ENCODE measurements at regions not wholly inside any gene's neighbourhood (a gene's known extent, or its start where the extent isn't known, plus 50 kb on each side); places are given as distances from the start of the nearest gene placed in this dataset.
A peak's percentile ranks its signal among the peaks of the same experiment; 100 is the strongest.
"Not testable (repeated sequence)": the region's sequence is repeated elsewhere in the genome, so short reads cannot be mapped to it uniquely, and the experiment has no call there.

DNA sequence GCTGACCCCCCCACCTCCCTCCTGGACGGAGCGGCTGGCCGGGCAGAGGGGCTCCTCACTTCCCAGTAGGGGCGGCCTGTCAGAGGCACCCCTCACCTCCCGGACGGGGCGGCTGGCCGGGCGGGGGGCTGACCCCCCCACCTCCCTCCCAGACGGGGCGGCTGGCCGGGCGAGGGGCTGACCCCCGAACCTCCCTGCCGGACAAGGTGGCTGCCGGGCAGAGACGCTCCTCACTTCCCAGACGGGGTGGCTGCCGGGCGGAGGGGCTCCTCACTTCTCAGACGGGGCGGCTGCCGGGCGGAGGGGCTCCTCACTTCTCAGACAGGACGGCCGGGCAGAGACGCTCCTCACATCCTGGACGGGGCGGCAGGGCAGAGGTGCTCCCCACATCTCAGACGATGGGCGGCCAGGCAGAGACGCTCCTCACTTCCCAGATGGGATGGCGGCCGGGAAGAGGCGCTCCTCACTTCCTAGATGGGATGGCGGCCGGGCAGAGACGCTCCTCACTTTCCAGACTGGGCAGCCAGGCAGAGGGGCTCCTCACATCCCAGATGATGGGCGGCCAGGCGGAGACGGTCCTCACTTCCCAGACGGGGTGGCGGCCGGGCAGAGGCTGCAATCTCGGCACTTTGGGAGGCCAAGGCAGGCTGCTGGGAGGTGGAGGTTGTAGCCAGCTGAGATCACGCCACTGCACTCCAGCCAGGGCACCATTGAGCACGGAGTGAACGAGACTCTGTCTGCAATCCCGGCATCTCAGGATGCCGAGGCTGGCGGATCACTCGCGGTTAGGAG is 66.2 kb upstream of the PAPPA2 start:
- not testable (repeated sequence) for DNase-seq (ENCODE audit: low read depth in 3 of 3)

DNA sequence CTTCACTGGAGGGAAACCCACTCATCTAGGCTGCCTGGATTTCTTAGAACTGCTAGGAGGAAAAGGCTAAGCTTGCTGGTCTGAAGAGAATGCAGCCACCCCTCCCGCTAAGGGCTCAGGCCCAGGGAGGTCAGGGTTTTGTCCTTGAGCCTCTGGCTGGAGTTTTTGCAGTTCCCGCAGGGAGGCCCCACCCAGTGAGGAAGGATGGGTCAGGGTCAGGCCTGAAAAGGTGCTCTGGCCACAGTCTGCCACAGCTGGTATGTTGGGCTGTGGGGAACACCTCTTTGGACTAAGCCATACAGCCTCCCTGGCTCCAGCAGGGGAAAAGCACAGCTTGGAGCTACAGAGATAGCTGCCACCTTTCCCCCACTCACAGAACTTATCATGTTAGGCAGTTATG is 71.4 kb upstream of the PAPPA2 start:
- DNase-seq (ENCODE audit: low read depth in 3 of 3): no peak

DNA sequence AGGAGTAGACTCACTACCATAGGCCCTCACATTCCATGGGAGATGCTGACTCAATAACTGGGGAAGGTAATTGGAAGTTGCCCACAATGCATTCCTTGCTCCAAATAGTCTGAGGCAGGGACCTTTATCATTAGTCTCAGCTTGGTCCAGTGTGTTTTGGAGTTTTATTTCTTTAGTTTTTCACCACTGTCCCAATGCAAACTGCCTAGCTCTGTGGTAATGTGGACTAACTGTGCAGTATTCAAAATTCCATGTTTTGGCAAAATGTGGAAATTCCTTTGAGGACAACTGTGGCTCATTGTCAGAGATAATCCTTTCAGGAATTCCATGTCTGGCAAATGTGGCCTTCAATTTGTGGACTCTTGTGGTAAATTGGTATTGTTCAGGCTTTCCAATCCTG is 78.1 kb upstream of the PAPPA2 start:
- no peak for DNase-seq (ENCODE audit: low read depth in 3 of 3)

DNA sequence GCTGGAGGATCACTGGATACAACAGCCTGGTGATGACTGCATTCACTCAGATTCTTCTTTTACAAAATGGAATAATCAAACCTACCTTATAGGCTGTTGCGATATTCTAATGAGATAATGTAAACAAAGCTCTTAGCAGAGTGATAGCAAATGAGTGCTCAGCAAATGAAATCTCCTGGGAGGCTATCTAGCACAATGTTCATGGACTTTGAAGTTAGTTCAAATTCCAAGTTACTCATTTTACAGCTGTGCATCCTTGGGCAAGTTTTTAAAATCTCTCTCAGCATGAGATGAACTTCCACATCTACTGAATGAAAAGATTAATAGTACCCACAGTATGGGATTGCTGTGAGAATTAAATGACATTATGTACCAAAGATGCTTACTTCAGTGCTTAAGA is 80.8 kb upstream of the PAPPA2 start:
- DNase-seq (ENCODE audit: low read depth in 3 of 3): no peak

DNA sequence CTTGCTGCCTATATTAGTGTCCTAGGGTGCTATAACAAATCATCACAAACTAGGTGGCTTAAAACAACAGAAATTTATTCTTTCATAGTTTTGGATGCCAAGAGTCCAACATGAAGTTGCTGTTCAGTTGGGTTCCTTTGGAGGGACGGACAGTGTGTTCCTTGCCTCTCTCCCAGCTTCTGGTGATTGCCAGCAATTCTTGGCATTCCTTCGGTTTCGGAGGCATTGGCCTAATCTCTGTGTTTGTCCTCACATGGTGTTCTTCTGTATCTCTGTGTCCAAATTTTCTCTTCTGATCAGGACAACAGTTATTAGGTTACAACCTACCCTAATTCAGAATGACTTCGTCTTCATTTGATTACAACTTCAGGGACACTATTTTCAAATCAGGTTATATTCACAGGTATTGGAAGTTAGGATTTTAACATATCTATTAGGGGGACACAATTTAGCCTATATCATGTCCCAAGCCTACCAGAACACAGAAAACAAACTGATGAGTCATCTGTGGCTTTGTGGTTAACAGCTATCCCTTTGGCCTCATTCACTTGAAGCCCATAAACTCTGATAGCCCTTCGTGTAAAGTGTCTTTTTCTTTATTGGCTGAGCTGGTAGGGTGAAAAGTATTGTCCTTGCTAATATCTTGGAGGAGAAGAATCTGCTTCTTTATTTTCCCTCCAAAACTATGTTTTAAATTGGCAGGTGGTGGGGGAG is 83.2 kb upstream of the PAPPA2 start:
- no peak for DNase-seq (ENCODE audit: low read depth in 3 of 3)

DNA sequence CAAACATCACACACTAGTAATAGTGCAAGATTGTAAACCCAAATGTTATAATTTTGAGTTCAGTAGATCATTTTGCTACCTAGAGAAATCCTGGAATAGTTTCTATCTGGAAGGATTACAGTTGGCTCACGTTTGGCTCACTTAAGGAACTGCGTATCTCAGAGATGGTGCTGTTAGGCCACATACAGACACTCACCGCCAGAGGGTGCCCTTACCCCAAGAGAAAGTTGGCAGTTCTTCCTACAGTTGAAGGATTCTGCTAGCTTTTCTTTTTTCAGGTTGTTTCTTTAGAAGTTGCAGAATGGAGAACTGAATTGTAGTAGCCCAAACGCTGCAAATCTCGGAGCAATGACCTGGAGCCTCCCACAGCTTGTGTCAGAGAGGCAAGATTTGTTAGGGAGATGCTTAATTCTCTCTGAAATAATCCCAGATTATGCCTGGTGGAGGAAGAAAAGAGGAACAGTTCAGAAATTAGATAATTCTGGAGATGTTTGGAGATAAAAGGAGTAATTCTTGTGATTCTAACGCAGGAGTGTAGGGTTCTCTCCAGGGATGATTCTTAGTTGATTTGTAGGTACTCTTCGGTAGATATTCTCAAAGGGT is 87.9 kb upstream of the PAPPA2 start:
- DNase-seq (ENCODE audit: low read depth in 3 of 3): peak; percentile 30 to 65 (median 31)

DNA sequence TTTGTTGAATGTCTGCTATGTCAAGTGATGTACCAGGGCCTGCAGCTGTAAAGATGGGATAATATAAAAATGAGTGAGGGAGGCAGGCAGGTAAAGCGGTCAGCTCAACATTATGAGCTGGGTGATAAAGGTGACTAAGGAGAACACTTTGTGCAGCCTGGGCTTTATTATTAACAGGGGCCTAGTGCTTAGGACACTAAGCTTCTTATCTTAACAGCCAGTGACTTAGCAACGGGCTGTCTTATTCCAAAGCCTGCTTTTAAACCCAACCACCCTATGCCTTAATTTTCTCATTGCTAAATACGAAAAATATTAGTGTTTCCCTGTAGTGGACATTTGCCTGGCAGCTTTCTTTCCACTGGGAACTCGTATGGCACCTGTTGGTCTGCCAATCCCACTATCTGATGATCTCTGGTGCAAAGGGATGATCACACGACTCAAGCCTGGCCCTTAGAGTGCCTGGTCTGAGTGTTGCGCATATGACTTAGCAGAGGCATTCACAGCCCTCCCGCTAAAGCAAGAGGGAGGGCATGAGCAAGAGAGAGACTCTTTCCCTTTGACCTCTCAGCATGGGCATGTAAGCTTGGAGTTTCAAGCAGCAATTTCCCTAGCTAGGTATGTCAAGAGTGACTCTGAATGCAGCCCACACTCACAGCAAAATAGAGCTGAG is 98.6 kb upstream of the PAPPA2 start:
- no peak for DNase-seq (ENCODE audit: low read depth in 3 of 3)

DNA sequence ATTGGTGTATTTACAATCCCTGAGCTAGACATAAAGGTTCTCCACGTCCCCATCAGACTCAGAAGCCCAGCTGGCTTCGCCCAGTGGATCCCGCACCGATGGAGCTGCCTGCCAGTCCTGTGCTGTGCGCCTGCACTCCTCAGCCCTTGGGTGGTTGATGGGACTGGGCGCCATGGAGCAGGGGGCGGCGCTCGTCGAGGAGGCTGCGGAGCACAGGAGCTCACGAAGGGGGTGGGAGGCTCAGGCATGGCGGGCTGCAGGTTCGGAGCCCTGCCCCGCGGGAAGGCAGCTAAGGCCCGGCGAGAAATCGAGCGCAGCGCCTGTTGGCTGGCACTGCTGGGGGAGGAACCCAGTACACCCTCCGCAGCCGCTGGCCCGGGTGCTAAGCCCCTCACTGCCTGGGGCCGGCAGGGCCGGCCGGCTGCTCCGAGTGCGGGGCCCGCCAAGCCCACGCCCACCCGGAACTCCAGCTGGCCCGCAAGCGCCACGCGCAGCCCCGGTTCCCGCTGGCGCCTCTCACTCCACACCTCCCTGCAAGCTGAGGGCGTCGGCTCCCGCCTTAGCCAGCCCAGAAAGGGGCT is 113.8 kb upstream of the PAPPA2 start:
- not testable (repeated sequence) for DNase-seq (ENCODE audit: low read depth in 3 of 3)

DNA sequence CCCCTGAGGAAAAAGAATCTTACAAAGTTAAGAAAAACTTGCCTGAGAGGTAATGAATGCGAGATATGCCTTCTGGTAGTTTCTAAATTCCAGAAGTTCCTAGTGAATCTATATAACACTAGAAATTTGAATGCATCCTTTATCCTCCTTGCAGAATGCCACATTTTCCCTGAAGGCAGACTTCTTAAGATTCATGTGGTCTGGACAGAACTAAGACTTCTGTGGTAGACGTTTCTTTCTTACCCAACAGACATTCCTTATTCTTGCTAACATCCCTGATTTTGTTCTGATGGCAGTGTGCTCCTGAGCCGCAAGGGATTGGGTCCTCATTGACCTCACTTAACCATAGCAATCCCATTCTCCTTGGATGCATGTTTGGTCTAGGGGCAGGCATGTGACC is 121.3 kb upstream of the PAPPA2 start:
- DNase-seq (ENCODE audit: low read depth in 3 of 3): no peak

DNA sequence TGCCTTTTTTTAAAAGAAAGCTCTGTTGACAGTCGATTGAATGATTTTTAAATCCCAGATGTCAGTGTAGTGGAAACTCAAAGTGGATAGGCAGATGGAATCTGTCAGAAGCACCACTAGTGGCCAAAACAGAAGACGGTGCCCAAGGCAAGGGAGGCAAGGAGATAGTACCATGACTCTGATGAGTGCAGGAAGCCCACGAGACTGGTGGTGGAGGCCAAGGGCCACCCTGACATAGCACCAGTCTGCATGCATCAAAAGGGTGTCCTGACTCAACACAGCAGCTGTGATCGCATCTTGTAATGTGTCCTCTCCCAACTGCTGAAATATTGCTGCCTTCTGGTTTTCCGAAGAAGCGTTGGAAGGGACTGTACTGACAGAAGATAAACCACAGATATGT is 124.1 kb upstream of the PAPPA2 start:
- no peak for DNase-seq (ENCODE audit: low read depth in 3 of 3)

DNA sequence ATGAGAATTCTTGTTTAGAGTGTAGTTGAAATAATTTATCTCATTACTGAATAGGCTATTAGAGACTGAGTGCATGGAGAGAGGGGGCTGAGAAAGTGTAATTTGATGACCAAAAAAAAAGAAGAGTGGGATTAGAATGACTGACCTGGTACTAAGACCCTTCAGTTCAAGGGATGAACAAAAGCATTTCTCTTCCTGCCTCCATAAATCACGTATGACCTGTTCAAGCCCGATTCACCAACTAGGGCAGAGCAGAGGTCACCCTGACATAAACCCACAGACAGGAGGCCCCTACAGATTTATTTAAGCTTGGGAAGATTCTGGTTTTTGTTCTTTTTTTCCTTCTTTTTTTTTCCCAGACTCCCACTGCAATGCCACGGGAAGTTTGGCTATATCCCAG is 123.7 kb upstream of the COP1 start:
- DNase-seq (ENCODE audit: low read depth in 3 of 3): no peak

DNA sequence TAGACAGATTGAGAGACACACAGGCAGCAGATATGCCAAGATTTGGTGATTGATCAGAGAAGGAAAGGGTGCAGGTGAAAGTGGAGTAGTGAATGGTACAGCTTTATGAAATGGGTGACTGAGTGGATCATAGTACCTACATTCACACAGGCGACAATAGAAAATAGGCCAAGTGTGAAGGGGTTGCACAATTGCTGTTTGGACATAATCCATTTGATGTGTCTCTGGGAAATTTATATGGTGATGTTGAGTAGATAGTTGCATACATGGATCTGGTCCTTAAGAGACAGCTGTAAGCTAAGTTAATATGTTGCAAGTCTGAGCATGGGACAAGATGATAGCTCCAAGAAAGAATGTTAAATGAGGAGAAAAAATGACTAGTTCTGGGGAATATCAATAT is 118.6 kb upstream of the COP1 start:
- no peak for DNase-seq (ENCODE audit: low read depth in 3 of 3)

DNA sequence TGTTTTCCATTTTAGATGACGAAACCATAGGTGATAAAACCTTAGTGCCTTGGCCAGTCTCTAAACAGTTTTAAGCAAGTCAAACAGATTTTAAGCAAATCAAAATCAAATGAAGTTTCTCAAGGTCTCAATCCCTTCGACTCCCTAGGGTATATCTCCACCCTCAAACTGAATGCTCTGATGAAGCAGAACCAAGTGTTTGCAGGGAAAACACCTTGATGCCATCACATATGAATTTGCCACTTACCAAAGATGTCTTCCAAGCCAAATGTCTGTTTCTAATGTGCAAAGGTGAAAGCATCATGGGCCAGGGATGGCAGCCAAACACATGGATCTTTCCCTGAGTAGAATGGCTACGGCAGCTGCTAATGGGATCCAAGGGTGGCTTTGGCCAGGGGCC is 116.4 kb upstream of the COP1 start:
- no peak for DNase-seq (ENCODE audit: low read depth in 3 of 3)

DNA sequence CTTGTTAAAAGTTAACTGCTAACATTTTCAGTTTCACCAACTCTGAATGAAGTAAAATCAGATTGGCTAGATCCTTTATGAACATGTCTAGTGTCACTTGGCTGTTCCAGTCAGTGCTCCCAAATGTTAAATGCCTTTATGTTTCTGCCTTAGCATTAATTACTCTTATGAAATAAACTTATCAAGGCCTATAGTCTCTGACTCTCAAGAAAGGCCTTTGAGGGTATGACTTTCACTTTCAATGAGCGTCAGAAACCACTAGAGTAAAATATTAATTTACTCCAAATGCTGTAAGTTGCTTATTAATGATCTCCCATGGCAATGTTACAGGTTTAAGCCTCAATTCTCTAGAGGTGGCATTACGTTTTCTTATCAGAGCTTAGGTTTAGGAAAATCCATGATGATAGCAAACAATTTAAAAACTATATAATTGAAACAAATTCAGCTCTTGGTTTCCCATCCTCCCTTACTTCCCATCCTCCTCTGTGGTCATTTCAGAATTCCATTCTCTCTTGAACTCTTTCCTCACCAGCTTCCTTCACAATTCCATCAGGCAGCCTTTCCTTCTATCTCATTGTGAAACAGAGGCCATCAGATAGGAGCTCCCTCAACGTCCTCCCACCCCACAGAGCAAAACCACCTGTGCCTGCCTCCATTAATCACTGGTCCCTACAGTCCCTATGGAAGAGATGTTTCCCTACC is 108.6 kb upstream of the COP1 start:
- DNase-seq (ENCODE audit: low read depth in 3 of 3): no peak

DNA sequence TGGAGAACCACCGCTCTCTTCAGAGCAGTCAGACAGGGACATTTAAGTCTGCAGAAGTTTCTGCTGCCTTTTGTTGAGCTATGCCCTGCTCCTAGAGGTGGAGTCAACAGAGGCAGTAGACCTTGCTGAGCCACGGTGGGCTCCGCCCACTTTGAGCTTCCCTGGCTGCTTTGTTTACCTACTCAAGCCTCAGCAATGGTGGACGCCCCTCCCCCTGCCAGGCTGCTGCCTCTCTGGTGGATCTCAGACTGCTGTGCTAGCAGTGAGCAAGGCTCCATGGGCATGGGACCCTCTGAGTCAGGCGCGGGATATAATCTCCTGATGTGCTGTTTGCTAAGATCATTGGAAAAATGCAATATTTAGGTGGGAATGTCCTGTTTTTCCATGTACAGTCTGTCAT is 89.5 kb upstream of the COP1 start:
- DNase-seq (ENCODE audit: low read depth in 3 of 3): not testable (repeated sequence)

DNA sequence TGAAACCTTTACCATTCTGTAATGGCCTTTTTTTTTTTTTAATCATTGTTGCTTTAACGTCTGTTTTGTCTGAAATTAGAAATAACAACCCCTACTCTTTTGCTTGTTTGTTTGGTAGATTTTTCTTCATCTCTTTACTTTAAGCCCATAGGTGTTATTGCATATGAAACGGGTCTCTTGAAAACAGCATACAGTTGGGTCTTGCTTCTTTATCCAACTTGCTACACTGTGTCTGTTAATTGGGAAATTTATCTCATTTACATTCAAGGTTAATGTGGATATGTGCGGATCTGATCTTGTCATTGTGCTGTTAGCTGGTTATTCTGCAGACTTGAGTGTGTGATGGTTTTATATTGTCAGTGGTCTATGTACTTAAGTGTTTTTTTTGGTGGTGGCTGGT is 78.9 kb upstream of the COP1 start:
- DNase-seq (ENCODE audit: low read depth in 3 of 3): no peak

DNA sequence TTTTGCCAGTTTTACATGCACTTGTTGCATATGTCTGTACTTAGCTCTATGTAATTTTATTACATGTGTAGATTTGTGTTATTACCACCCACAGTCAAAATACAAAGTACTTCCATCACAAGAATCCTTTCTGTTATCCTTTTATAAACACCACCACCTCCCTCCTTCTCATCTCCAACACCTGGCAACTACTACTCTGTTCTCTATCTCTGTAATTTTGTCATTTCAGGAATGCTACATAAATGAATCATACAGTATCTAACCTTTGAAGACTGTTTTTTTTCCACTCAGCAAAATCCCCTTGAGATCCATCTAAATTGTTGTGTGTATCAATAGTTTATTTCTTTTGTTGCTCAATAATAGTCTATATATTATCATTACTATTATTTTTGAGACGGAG is 64.5 kb upstream of the COP1 start:
- DNase-seq (ENCODE audit: low read depth in 3 of 3): no peak
